Activated CD4-positive, alpha-beta T cell treated with anti-CD3 and anti-CD28 coated beads for 48 hours (primary cell): ENCODE measurements at regions not wholly inside any gene's neighbourhood (a gene's known extent, or its start where the extent isn't known, plus 50 kb on each side); places are given as distances from the start of the nearest gene placed in this dataset.
"Not testable (repeated sequence)": the region's sequence is repeated elsewhere in the genome, so short reads cannot be mapped to it uniquely, and the experiment has no call there.

Source experiments
- DNase-seq: peaks from one replicate; pipeline ENCODE4 v3.0.0-alpha.2; 2020

DNA sequence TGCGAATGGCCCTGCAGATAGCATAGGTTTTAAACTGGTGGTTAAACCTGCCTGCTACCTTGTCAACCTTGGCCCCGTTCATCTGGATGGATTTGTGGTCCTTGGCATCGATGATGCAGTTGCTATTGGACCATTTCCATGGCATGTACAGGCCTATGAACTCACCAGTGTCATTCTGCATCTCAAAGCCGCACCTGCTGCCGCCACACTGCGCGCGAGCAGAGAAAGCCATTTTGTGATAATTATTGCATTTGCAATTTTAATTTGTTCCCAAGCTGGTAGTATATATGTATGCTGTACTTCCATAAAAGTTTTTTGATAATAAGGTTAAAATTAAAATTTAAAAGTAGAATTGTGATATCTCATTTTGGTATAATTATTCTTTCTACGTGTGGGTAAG is 94.8 kb upstream of the UXS1 start:
- no peak for DNase-seq

DNA sequence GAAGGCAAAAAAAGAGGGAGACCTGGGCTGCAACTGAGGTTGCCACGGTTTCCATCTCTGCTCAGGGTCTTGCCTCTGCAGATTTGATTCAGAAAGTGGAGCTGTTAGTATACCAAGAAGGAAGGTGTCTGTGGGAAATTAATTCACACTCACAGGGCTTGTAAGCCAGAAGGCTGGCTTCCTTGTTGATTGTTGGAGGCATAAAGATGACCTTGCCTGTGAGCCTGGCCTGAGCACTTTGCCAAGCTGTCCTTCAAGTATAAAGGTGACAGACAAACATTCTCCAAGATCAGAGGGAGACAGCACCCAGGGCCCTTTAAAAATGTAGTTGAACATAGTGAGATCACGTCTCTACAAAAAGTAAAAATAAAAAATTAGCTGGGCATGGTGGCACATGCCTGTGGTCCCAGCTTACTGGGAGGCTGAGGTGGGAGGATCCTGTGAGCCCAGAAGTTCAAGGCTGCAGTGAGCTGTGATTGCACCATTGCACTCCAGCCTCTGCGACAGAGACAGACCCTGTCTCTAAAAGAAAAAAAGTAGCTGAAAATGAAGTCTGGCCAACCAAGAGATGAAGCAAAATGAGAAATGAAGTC is 91.2 kb upstream of the UXS1 start:
- DNase-seq: no peak

DNA sequence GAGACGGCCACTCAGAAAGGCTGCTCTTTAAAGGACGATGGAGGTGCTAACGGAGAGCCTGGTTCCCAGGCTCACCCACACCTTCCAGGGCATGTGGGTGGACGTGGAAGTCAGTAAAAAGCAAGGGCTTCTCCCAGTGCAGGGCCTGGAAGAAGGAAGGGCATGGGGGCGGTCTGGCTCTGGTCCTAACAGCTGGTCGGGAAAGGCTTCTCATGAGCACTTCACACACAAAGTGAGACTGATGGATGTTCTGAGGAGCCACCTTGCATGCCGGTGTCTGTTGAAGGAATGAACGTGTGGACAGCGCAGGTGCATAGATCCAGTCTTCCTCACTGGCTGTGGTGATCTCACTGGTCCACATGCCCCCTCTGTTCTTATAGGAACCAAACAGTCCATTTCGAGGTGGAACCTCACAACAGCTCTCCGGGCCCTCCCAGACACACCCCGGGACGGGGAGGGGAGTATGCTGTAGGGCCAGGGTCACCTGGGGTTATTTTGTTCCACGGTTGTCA is 90.6 kb upstream of the UXS1 start:
- DNase-seq: no peak

DNA sequence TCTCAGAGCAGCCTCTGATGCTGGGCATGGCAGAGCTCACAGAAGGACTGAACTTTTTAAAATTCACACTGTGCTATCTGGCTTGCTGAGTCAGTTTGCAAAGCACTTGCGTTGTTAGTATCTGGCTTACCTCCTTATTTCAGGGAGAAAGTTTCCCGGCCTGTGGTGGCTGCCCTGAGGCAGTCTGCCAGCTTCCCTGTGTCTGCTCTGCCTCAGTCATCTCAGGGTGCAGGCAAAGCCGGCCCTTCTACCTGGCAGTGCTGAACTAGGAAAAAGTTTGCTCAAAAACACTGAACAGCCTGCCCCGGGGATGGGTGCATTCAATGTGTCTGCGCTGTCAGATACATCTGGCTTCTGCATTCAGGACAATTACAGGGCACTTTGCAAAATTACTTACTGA is 90.2 kb upstream of the UXS1 start:
- no peak for DNase-seq

DNA sequence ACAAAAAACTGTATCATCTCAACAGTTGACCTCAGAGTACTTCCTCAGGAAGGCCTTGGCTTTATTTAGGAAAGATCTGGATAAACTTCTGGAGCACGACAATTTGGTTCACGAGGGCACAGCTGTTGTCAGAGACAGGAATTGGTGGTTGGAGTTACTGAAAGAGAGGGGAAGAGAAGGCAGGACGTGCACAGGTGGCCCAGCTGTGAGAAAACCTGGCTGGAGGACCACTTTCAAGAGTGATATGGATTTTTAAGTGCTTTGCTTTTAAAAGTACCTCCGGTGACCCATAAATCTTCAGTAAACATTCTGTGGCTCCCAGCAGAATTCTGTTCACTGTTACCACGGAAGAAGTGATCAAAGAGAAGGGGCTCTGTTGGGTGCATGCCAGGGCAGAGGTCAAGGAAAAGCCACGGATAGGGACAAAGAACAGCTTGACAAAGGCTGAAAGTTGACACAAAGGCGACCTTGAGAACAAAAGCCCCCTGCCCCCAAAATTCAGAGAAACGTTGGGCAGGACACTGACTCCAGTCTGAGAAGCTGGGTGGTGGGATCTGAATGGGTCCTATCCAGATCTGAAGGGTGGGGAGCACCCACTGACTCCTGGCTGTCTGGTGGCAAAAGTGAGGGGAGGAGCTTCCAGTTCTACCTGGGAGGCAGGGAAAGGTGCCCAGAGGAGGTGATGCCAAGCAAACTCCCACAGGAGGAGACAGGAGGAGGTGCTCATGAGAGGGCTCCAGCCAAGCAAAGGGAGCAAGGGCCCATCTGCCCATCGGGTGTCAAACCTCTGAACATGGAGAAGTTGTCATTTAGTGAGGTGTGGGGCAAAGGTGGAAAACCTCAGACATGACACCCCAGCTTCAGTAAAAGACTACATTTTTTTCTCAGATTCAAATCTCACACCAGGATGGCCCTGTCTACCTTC is 89.4 kb upstream of the UXS1 start:
- not testable (repeated sequence) for DNase-seq

DNA sequence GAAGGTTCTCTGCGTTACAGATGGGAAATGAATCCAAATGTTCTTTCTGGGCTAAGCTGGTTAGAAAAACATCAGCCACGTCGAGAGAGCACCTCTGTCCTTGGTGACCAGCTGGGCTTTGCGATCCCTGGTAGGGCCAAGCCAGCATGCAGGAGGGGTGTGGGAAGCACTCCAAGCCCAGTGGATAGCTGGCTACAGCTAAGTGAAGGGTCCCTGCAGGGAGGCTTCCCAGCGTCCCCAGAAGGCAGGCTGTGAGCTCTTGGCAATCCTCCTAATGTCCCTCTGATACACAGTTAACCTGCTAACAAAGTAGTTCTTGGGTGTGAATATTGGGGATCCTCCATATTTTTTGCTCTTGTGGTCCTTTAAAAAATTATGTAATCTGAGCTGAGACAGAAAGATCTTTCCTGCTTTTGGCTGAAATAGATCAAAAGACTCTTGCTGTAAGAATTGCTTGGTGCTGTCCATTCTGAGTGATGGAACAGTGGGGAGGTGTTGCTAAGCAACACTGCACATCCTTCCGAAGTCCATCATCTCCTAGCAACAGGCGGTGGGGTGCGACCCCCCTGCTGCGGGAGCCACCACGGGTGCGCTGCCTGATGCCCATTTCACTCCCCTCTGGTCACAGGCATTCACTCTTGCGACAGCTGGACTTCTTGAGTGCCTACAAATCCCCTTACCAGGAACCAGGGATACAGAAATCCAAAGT is 88.5 kb upstream of the UXS1 start:
- DNase-seq: no peak

DNA sequence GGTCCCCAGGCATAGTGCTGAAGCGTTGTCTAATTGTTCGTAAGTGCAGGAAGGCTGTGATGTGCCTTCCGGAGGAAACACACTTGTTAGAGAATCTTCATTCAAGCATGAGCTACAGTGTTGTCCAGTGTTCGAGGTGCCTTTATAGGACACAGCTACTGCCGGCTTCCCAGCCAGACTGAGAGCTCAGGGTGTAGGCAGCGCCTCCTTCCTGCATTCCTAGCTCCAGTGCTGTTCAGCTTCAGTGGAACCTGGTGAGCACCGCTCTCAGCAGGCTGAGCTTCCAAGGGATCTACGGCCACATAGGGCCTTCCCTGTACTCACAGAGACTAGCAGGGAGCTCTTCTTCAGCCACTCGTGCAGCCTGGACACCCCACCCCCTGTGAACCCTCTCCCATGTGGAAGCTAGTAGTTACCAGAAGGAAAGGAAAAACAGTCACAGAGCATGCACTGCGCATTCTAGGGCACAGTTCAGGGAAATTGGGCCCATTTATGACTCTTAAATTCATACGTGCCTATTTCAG is 87.9 kb upstream of the UXS1 start:
- not testable (repeated sequence) for DNase-seq

DNA sequence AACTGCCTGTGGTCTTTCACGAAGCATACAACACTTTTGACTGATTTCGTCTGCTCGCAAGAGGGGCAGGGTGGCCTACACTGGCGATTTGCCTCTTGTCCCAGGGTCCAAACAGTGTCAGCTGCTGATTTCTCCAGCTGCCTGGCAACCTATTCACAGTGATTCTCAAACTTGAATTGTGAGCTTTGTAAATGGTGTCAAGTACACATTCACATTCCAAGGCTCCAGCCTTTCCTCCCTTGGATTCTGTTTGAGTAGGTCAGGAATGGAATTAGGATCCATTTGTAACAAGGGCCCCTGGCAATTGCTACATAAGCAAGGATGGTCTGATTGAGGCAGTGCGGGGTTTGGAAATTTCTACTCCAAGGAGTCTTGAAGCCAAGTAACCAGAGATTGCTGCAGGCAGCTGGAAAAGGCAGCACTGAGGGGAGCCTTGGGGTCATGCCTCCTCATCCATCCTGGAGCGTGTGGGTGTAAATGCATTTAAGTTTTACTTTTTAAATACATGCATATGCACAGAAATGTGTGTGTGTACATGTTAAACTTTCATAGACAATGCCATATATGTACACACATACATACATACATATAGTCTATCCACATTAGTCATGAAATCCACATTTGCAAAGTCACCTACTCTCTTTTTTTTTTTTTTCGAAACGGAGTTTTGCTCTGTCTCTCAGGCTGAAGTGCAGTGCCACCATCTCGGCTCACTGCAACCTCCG is 86.8 kb upstream of the UXS1 start:
- DNase-seq: no peak

DNA sequence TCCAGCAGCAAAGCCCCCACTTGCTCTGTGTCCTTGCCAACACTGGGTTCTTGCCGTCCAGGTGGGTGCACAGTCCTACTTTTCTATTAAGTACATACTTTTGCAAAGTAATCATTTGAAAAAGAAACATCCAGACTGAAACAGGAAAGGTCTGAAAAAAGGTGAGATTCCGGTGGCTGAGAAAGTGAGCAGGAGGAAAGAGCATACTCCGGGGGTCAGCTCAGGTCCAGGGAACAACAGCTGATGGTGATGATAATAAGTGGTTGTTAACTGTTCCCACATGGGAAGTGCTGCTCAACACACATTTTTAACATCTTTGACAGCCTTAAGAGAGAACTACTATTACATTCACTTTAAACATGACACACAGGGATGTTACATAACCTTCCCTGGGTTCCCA is 86.1 kb upstream of the UXS1 start:
- no peak for DNase-seq

DNA sequence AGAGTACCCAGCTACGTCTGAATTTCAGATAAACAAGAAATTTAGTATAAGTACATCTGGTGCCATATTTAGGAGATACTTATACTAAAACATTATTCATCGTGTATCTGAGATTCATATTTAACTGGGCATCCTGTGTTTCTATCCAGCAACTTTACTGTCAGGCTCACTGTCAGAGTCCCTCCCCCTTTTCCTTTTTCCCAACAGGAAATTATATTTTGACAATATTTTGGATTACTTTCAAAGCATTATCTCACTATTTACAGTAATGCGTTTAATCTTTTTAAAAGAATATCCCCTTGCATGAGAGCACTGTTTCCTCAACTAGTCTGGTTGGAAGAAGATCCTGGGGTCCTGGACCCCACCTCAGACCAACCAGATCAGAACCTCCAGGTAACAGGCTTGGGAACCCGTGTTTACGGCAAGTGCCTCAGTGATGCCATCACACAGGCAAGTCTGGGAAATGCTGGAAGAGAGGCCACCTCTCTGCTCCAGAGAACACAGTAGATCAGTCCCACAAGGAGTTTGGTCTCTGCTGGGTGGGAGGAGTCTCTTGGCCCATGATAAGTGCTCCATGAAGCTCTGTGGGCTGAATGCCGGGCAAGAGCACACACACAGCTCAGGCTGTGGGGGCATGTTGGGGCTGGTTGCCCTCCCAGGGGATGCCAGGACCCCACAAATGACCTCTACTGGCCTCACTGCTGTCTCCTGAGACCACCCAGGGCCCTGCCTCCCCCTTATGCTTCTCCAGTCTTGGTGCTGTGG is 84.2 kb upstream of the UXS1 start:
- no peak for DNase-seq

DNA sequence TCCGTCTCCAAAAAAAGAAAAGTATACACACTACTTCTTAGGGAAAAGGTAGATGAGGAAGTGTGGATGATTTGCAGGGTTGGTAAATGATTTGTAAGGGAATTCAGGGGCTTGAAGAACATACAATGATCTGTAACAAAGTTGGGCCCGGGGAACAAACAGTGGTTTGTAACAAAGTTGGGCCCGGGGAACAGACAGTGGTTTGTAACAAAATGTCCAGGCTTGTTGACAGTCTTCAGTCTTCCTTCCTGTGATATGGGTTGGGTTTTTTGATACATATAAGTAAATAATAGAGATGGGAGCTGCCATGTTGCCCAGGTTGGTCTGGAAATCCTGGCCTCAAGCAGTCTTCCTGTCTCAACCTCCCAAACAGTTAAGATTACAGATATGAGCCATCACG is 83.3 kb upstream of the UXS1 start:
- no peak for DNase-seq

DNA sequence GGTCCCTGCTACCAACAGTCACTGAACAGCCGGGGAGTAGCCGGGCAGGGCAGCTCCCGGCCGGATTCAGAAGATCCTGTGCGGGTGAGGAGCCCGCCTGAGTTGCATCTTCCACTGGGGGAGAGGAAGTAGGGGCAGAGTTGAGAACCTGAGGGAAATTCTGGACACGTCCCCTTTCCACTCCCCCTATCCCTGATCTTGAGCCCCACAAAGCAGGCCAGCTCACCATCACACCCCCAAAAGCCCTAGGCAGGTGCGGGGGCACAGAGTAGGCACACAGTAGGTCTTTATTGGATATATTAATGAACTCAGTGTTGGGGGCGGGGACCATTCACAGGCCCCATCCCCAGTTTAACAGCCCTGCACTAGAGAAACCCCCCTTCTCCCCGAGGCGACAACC is 81.9 kb upstream of the UXS1 start:
- DNase-seq: no peak

DNA sequence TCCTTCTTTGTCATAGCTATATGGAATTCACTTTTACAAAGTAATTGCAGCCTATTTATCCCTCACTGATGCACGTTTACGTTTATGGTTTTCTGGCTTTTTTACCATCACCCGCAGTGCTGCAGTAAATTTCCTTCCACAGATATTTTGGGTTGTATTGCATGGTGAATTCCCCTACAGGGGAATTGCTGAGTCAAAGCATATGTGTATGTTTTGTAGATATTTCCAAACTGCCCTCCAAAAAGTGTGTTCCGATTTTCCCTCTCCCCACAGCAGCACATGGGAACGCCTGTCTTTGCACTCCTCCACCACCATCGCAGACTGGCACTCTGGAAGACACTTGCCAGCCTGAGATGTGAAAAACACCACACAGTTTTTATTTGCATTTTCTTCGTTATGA is 80.6 kb upstream of the UXS1 start:
- no peak for DNase-seq

DNA sequence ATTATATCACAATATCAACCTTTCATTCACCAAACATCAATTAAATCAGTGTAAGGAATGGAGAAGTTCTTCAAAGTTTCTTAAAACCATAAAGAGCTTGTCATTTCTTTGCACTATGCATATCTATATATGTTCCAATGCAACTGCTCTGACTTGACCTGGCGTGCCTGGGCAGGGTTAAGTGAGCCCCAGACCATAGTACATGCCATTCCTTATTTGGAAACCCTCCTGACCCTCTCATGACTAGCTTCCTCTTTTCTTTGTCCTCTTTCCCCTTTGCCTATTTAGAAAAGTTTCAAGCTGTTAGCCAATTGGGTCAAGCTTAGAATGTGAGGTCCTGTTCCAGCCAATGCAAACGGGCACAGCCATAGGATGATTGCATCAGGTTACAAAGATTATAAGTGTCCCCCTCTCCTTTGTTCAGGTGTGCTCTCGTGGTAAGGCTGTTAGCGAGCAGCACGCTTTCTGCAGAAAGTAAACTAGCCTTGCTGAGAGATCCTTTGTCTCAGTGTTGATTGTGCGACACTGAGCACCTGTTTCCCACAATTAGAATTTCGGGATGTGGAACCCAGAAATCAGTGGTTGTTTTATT is 78.2 kb upstream of the UXS1 start:
- DNase-seq: no peak

DNA sequence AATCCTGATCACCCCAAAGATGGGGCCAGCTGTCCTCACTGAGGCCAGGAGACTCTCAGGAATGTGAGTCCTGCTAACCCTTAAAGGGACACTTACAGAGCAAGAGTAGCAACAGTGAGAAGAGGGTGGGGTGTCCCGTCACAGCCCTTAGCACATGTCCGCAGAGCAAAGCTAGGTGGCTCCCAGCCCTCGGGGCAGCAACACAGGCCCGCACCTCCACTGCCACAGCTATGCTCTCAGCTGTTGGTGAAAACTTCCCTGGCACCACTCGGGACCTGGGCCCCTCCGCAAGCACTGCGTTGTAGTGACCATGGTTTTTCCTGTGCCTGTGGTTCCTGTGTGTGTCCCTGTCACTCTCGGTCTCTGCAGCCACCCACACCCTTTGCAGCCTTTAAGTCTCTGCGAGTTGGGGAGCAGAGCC is 76.4 kb upstream of the UXS1 start:
- no peak for DNase-seq

DNA sequence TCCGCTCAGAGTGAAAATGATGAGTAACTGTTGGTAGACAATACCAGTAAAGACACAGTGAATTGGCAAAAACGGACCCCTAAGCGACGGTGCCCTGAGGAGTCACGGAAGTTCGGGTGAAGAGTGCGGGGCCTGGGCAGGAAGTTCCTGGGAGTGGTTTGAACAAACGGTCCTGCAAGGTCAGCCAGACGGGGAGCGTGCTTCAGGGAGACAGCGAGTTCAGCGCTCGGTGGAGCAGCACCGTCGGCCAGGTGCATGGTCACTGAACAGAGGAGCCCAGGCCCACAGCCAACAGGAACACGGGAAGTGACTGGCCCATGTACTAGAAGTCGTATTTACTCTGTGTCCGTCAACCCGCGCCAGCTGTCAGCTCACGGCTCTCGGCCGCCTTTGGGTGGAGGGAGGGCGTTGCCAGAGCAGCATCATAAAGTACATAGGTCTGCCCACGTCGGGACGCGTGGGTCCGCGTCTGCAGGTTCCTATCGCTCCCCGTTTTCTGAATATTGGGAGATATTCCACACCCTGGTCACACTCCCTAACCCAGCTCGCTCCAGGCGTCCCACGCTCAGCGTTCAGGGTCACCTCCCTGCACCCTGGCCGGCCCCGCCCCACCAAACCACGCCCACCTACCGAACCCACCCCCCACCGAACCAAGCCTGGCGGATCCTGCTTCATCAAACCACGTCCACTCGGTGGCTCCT is 75.6 kb upstream of the UXS1 start:
- peak; percentile 35 for DNase-seq

DNA sequence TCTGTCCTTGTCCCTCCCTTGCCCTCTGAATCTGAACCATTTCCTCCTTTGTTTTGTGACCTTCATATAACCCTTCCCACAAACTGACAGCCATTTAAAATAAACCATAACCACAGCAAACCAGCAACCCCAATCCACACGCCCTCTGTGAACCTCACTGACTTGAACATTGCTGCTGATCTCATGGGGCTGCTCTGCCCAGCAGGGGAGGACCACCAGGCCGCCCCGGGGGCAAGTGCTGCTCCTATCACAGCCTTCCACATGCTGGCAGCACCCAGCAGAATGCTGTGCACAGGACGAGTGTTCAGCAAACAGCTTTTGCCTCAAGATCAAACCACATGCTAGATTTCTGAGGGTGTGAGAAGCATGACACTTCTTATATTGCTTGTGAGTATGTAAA is 73.9 kb upstream of the UXS1 start:
- DNase-seq: no peak

DNA sequence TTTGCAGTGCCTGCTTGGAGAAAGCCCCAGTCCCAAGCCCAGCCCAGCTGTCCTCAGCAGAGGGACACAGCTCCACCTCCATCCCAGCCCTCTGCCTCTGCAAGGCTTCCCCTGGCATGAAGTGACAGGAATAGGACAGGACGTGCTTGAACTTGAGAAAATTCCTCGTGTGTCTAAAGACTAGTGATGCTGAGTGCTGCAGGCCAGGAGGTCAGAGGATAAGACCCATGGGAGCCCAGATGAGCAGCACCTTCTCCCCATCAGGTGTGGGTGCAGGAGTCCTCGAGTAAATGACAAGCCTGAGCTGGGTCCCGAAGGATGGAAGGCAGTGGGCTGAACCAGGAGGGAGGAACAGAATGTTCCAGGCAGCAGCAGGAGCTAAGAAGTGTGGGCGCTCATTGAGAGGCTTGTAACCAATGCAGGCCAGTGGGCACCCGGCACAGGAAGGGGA is 67.8 kb upstream of the UXS1 start:
- DNase-seq: no peak

DNA sequence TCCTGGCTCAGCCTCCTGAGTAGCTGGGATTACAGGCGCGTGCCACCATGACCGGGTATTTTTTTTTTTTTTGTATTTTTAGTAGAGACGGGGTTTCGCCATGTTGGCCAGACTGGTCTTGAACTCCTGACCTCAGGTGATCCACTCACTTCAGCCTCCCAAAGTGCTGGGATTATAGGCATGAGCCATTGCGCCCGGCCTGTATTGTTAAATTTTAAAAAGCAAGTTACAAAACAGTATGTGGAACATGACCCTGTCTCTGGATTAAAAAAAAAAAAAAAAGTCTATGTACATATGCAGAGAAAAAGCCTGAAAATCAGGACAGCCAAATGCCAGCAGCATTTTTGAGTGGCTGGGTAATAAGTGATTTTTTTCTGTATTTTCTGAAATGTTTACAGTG is 64.8 kb upstream of the UXS1 start:
- not testable (repeated sequence) for DNase-seq

DNA sequence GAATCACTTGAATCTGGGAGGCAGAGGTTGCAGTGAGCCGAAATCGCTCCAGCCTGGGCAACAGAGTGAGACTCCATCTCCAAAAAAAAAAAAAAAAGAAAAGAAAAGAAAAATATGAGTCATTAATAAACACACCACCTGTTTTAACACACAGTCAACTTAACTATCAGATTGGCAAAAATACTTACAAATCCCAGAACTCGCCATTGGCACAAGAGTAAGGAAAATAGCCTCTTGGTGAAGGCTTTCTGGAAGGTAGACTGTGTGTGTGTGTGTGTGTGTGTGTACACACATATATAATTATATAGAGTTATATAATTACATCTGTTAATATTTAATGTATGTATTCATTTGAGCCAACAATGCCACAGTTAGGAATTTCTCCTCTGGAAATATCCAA is 63.7 kb upstream of the UXS1 start:
- DNase-seq: no peak

DNA sequence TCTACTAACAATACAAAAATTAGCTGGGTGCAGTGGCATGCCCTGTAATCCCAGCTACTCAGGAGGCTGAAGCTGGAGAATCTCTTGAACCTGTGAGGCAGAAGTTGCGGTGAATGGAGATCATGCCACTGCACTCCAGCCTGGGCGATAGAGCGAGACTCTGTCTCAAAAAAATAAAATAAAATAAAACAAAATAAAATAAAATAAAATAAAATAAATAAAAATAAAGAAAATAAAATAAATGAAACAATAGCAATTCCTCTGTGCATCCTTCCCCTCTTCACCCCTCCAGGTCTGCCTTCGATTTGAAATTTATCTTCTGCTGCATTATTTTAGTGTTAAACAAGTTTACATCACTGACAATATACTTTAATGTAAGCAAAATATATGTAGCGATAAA is 63.0 kb upstream of the UXS1 start:
- no peak for DNase-seq
